NCI-H524 treated with DMSO at 0.1 percent for 48 hours (cell line): ENCODE measurements at regions not wholly inside any gene's neighbourhood (a gene's known extent, or its start where the extent isn't known, plus 50 kb on each side); places are given as distances from the start of the nearest gene placed in this dataset.
"Not testable (repeated sequence)": the region's sequence is repeated elsewhere in the genome, so short reads cannot be mapped to it uniquely, and the experiment has no call there.

ENCODE experiments used
- DNase-seq: peaks from one replicate; lab custom pipeline; 2025; lab: John Stamatoyannopoulos, UW

- no peak for DNase-seq
Observed at GRCh38 chr16:16881814-16882213, 502.9 kb downstream of the NPIPA7 start.

- DNase-seq: no peak
Observed at GRCh38 chr16:16882766-16883165, 503.8 kb downstream of the NPIPA7 start.

GRCh38 chr16:16884451-16884850, 505.5 kb downstream of the NPIPA7 start:
- DNase-seq: no peak

GRCh38 chr16:16887193-16887592, 508.3 kb downstream of the NPIPA7 start:
- no peak for DNase-seq

- DNase-seq: no peak
Observed at GRCh38 chr16:16890964-16891363, 512.0 kb downstream of the NPIPA7 start.

- no peak for DNase-seq
Observed at GRCh38 chr16:16904601-16905000, 525.7 kb downstream of the NPIPA7 start.

- no peak for DNase-seq
Observed at GRCh38 chr16:16905850-16906249, 526.9 kb downstream of the NPIPA7 start.

GRCh38 chr16:16907089-16907488, 528.1 kb downstream of the NPIPA7 start:
- no peak for DNase-seq

GRCh38 chr16:16908077-16908476, 529.1 kb downstream of the NPIPA7 start:
- DNase-seq: no peak

- no peak for DNase-seq
Observed at GRCh38 chr16:16909126-16909525, 530.2 kb downstream of the NPIPA7 start.

- no peak for DNase-seq
Observed at GRCh38 chr16:16910666-16911065, 531.7 kb downstream of the NPIPA7 start.

- DNase-seq: no peak
Observed at GRCh38 chr16:16915771-16916170, 536.8 kb downstream of the NPIPA7 start.

GRCh38 chr16:16917191-16917785, 538.3 kb downstream of the NPIPA7 start:
- no peak for DNase-seq

GRCh38 chr16:16923479-16923878, 544.5 kb downstream of the NPIPA7 start:
- no peak for DNase-seq

GRCh38 chr16:16924613-16925012, 545.7 kb downstream of the NPIPA7 start:
- no peak for DNase-seq

- no peak for DNase-seq
Observed at GRCh38 chr16:16925432-16925831, 545.3 kb downstream of the XYLT1 start.

GRCh38 chr16:16928532-16929109, 542.1 kb downstream of the XYLT1 start:
- DNase-seq: no peak

GRCh38 chr16:16930309-16931000, 540.3 kb downstream of the XYLT1 start:
- DNase-seq: no peak

GRCh38 chr16:16933861-16934260, 536.9 kb downstream of the XYLT1 start:
- no peak for DNase-seq

GRCh38 chr16:16934660-16935059, 536.1 kb downstream of the XYLT1 start:
- no peak for DNase-seq

GRCh38 chr16:16935909-16936308, 534.9 kb downstream of the XYLT1 start:
- DNase-seq: not testable (repeated sequence)

GRCh38 chr16:16937576-16937975, 533.2 kb downstream of the XYLT1 start:
- no peak for DNase-seq

GRCh38 chr16:16938009-16938408, 532.8 kb downstream of the XYLT1 start:
- no peak for DNase-seq

- DNase-seq: no peak
Observed at GRCh38 chr16:16938980-16939379, 531.8 kb downstream of the XYLT1 start.
